Kidney epithelial cell (primary cell): ENCODE measurements at regions not wholly inside any gene's neighbourhood (a gene's known extent, or its start where the extent isn't known, plus 50 kb on each side); places are given as distances from the start of the nearest gene placed in this dataset.

Source experiments
- DNase-seq: peaks from one replicate; pipeline ENCODE4 v3.0.0-alpha.2; 2010; ENCODE audit warnings: low read depth
- H3K27me3 ChIP-seq: 2 replicates; pipeline ENCODE4 v1.6.0; 2011; ENCODE audit warnings: low read length; ENCODE audit not compliant: control insufficient read depth, insufficient read depth
- H3K36me3 ChIP-seq: 2 replicates; pipeline ENCODE4 v1.5.1; 2011; ENCODE audit warnings: low read length; ENCODE audit not compliant: control insufficient read depth, insufficient read depth
- H3K4me3 ChIP-seq: 2 replicates; pipeline ENCODE4 v1.5.1; 2011; ENCODE audit warnings: low read depth, mild to moderate bottlenecking, control low read depth, low read length
- CTCF ChIP-seq: IDR thresholded peaks from 2 replicates; pipeline ENCODE4 v1.5.1; 2011; ENCODE audit warnings: mild to moderate bottlenecking, moderate library complexity, low read length, control low read depth, inconsistent platforms; ENCODE audit not compliant: insufficient read depth, poor library complexity, severe bottlenecking

GRCh38 chr12:76153616-76154015 is 69.1 kb upstream of the NAP1L1 start:
- no peaks in the 10 kb centered on the region for H3K27me3 ChIP-seq
- no peak for TF ChIP-seq CTCF
- DNase-seq = no peak
- H3K4me3 ChIP-seq = no peak overlapping the region
- H3K36me3 ChIP-seq = no peaks in the 10 kb centered on the region

- no peak overlapping the region for H3K4me3 ChIP-seq
- no peak for TF ChIP-seq CTCF
- H3K27me3 ChIP-seq = no peaks in the 10 kb centered on the region
- H3K36me3 ChIP-seq = no peaks in the 10 kb centered on the region
- DNase-seq = no peak
These were observed 67.8 kb upstream of the NAP1L1 start for GRCh38 chr12:76152181-76152807.

- DNase-seq = no peak
- H3K27me3 ChIP-seq = no peaks in the 10 kb centered on the region
- H3K36me3 ChIP-seq = no peaks in the 10 kb centered on the region
- TF ChIP-seq CTCF = no peak
- H3K4me3 ChIP-seq = no peak overlapping the region
These were observed 59.7 kb upstream of the NAP1L1 start for GRCh38 chr12:76144245-76144549.

- Histone ChIP-seq H3K36me3 (no peaks in the 10 kb centered on the region), H3K27me3 (no peaks in the 10 kb centered on the region), H3K4me3 (no peak overlapping the region)
- no peak for DNase-seq
- TF ChIP-seq CTCF = no peak
These were observed 59.1 kb upstream of the NAP1L1 start for GRCh38 chr12:76143343-76144244.

- Histone ChIP-seq H3K4me3 (no peak overlapping the region), H3K36me3 (no peaks in the 10 kb centered on the region), H3K27me3 (no peaks in the 10 kb centered on the region)
- no peak for TF ChIP-seq CTCF
- no peak for DNase-seq
These were observed 57.8 kb upstream of the NAP1L1 start for GRCh38 chr12:76142305-76142704.
